ENCODE measurements at regions not wholly inside any gene's neighbourhood (a gene's known extent, or its start where the extent isn't known, plus 50 kb on each side); places are given as distances from the start of the nearest gene placed in this dataset.
A peak's percentile ranks its signal among the peaks of the same experiment; 100 is the strongest.

DNA sequence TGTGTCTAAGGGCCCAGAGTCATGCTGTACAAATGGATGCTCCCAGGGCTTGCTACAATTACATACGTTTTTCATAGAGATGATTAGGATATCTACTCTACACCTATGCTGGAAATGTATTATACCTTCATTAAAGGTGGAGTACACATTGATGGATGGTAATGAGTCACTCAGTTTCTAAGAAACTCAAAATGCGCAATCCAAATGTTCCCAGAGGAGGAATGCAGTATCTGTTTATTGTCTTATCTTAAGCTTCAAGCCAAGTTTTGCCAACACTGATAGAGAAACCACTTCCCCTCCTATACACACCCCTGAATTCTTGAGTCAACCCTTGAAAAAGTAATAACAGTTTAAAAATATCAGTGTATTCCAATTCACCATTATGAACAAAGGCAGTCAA lies 266.6 kb upstream of the FAR2 start:
- Histone ChIP-seq H3K27ac (no peak overlapping the region), H3K4me3 (no peak overlapping the region), H3K27me3 (no peaks in the 10 kb centered on the region), H3K36me3 (no peaks in the 10 kb centered on the region), H3K9me3 (replicated peaks) (no peaks in the 10 kb centered on the region), H3K4me1 (no peaks in the 10 kb centered on the region)
- DNase-seq: no peak

DNA sequence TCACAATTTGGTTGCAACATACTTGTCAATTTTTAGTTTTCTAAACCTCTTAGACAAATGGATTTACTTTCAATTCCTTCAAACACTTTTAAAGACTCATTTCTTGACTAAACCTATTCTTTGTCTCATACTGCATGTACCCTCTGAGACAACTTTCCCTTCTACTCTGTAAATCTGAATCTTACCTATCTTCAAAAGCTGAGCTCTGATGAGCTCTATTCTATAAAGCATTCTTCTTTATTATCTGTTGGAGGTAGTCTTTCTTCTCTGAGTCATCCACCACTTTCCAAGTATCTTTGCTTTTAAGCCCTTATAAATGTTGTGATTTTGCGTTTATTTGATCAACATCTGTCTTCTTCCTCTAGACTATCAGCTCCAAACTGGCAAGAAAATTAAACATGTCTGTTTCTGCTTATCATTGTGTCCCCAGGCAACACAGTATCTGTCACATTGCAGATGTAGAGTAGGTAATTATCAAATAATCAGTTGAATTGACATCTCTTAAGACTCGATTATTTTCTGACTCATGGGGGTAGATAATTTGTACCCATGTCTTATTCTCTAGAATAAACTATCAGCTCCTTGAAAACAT lies 265.6 kb upstream of the FAR2 start:
- H3K4me1 ChIP-seq: no peaks in the 10 kb centered on the region
- H3K9me3 ChIP-seq (replicated peaks): no peaks in the 10 kb centered on the region
- no peak overlapping the region for H3K4me3 ChIP-seq
- DNase-seq: no peak
- no peaks in the 10 kb centered on the region for H3K36me3 ChIP-seq
- no peak overlapping the region for H3K27ac ChIP-seq
- no peaks in the 10 kb centered on the region for H3K27me3 ChIP-seq

DNA sequence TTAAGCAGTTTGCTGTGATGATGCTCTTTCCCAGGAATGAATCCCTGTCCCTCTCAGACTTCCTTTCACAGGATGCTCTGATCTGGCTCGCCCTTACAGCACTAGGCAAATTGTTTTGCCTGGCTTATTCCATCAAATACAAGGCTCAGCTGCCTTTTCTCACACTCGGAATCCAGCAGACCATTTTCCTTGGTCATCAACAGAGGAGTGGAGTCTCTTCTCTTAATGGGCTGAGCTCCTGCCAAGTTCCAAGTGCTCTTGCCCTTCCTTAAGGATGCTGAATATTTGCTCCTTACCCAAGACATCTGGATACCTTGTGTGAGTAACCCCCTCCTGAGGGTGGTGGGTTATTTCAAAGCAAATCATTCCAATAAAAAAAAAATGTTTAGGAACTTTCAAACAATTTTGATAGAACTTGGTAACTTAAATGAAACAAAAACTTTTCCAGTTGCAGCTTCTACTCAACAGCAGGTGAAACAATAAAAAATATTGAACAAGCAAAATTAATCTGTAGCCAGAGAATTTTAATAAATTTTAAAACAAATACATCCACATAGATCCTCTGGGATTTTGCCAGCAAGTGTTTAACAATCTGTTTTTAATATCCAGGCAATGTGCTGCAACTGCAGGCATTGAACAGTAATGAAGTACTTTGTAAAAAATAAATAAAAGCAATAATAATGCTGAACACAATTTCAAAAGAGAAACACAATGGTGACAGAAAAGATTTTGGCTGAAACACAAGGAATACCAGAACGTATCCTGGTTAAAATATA lies 264.0 kb upstream of the FAR2 start:
- no peaks in the 10 kb centered on the region for H3K36me3 ChIP-seq
- H3K27ac ChIP-seq: no peak overlapping the region
- H3K4me1 ChIP-seq: no peaks in the 10 kb centered on the region
- no peak for DNase-seq
- no peak overlapping the region for H3K4me3 ChIP-seq
- H3K9me3 ChIP-seq (replicated peaks): no peaks in the 10 kb centered on the region
- H3K27me3 ChIP-seq: no peaks in the 10 kb centered on the region

DNA sequence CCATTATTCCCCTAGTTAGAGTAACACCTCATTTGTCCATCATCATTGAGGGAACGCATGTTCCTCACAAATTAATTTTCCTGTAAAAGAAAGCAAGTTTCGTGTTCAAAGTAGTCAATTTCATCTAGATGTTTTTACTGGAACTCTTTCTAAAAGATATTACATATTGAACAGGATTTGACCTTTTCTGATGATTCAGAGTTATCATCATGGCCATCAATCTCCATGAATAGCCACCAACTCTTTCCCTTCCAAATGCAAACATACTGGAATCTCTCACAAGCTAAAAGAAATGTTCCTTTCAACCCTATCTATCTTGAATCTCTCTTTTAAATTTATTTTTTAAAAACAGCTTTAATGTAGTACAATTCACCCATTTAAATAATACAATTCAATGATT lies 263.1 kb upstream of the FAR2 start:
- Histone ChIP-seq H3K27me3 (no peaks in the 10 kb centered on the region), H3K4me3 (no peak overlapping the region), H3K27ac (no peak overlapping the region), H3K36me3 (no peaks in the 10 kb centered on the region), H3K9me3 (replicated peaks) (no peaks in the 10 kb centered on the region), H3K4me1 (no peaks in the 10 kb centered on the region)
- DNase-seq: no peak

DNA sequence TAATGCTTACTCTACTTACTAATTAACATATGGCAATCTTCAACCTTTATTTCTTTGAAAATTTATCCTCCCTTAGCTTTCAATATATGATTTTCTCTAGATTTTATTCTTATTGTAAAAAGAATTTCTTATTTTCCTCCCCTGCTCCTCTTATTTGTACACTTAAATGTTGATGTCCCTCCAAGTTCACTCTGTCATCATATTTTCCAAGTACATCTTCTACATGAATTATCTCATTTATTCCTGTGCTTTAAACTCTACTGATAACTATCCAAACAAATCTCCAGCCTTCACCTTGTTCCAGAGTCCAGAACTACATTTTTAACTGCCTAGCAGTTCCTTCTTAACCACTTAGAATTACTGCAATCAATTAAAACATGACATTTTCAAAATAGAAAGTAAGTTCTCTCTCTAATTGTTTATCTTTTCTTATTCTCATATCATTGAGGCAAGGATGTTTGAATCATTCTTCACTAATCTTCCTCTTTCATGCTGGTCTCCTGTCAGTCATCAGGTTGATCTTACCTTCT lies 261.6 kb upstream of the FAR2 start:
- Histone ChIP-seq H3K27me3 (no peaks in the 10 kb centered on the region), H3K36me3 (no peaks in the 10 kb centered on the region), H3K9me3 (replicated peaks) (no peaks in the 10 kb centered on the region), H3K4me3 (no peak overlapping the region), H3K4me1 (no peaks in the 10 kb centered on the region), H3K27ac (no peak overlapping the region)
- no peak for DNase-seq

DNA sequence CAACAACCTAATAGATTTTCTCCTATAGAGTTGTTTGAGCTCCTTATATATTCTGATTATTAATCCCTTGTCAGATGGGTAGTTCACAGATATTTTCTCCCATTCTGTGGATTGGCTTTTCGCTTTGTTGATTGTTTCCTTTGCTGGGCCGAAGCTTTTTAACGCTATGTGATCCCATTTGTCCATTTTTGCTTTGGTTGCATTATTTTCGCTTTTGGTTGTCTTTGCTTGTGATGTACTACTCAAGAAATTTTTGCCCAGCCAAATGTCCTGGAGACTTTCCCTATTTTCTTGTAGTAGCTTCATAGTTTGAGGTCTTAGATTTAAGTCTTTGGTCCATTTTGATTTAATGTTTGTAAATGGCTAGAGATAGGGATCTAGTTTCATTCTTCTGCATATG lies 258.4 kb upstream of the FAR2 start:
- H3K4me3 ChIP-seq: no peak overlapping the region
- H3K36me3 ChIP-seq: no peaks in the 10 kb centered on the region
- no peak for DNase-seq
- H3K27ac ChIP-seq: no peak overlapping the region
- no peaks in the 10 kb centered on the region for H3K9me3 ChIP-seq (replicated peaks)
- no peaks in the 10 kb centered on the region for H3K27me3 ChIP-seq
- H3K4me1 ChIP-seq: no peaks in the 10 kb centered on the region

DNA sequence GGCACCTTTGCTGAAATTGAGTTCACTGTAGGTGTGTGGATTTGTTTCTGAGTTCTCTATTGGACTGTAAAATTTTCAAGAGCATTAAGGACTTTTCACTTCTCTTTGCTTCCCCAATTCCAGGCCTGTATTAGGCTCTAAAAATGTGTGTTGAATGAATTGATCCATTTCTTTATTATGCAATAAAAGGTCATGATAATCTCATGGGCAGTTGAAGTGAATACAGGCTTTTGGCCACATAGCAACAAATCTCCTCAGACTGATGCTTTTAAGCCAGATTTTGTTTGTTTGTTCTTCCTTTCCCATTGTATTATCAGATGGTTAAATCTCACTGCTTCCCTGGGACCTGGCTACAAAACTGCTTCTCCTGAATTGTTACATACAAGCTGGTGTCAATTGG lies 258.0 kb upstream of the FAR2 start:
- no peaks in the 10 kb centered on the region for H3K36me3 ChIP-seq
- H3K27ac ChIP-seq: no peak overlapping the region
- H3K4me3 ChIP-seq: no peak overlapping the region
- H3K27me3 ChIP-seq: no peaks in the 10 kb centered on the region
- H3K4me1 ChIP-seq: no peaks in the 10 kb centered on the region
- no peaks in the 10 kb centered on the region for H3K9me3 ChIP-seq (replicated peaks)
- DNase-seq: no peak

DNA sequence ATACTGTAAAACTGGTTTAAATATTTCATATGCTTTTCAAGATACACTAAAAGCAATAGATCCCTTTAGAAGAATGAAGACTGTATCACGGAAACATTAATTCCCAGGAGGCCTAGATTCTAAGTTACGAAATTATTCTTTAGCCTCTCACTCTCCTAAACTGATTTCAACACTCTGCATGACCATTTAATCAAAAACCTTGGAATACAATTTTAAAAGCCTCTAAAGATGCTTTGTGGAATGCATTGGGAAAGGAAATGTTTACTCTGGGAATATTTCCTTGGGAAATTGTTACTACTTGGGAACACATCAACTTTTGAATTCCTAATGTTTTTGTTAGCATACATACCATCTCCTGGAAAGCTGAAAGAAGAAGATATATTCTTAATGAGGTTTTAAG lies 255.7 kb upstream of the FAR2 start:
- Histone ChIP-seq H3K27me3 (no peaks in the 10 kb centered on the region), H3K9me3 (replicated peaks) (no peaks in the 10 kb centered on the region), H3K4me3 (no peak overlapping the region), H3K27ac (no peak overlapping the region), H3K4me1 (no peaks in the 10 kb centered on the region), H3K36me3 (no peaks in the 10 kb centered on the region)
- DNase-seq: no peak

DNA sequence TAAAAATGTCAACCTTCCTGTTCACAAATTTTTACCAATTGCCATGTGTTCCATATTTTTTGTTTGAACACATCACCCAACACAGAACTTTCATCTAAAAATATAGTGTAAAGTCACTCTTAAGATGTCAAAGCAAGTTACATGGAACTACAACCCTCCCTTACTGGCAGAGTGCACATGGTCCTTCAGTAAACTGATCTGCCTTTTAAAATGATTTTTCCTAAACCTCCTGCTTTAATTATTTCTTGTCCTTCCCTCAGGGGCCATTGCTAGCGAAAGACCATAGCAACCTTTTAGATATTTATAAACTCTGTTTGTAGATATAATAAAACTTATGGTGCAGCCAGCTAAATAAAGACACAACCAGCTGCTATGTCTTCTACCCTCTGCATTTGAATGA lies 255.2 kb upstream of the FAR2 start:
- no peak overlapping the region for H3K4me3 ChIP-seq
- H3K27ac ChIP-seq: no peak overlapping the region
- no peaks in the 10 kb centered on the region for H3K27me3 ChIP-seq
- H3K36me3 ChIP-seq: no peaks in the 10 kb centered on the region
- no peak for DNase-seq
- no peaks in the 10 kb centered on the region for H3K4me1 ChIP-seq
- no peaks in the 10 kb centered on the region for H3K9me3 ChIP-seq (replicated peaks)

DNA sequence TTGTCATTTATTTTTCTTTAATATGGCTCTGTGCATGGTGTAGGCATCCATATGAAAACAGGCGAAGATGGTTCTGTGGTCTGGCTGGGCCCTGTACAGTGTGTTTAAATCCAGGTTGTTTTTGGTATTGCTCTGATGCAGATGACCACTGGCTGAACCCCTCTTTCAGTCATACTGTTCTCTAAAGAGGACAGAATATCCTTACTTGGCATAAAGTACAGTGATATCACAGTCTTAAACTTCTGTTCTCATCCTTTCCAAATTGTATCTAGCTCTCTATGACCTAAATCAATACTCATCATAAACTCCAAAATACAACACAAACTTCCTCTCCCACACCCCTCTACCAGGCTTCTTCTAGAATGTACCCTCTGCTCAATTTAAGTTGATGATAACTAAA lies 252.7 kb upstream of the FAR2 start:
- Histone ChIP-seq H3K9me3 (replicated peaks) (no peaks in the 10 kb centered on the region), H3K4me1 (no peaks in the 10 kb centered on the region), H3K27ac (no peak overlapping the region)

DNA sequence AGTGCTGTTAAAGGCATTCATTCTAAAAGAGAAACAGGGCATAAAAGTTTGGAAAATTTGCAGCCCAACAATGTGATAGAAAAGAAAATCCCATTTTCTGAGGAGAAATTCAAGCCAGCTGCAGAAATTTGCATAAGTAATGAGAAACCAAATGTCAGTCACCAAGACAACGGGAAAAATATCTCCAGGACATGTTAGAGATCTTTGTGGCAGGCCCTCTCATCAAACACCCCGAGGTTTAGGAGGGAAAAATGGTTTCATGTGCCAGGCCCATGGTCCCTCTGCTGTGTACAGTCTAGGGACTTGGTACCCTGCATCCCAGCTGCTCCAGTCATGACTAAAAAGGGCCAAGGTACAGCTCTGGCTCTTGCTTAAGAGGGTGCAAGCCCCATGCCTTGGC lies 251.0 kb upstream of the FAR2 start:
- H3K27me3 ChIP-seq: no peaks in the 10 kb centered on the region
- no peaks in the 10 kb centered on the region for H3K36me3 ChIP-seq
- no peak for DNase-seq
- H3K4me3 ChIP-seq: no peak overlapping the region
- 0 out of 2 replicates have a peak, but pooled peaks cover 2% of the 10 kb centered on the region for H3K9me3 ChIP-seq (replicated peaks)
- H3K27ac ChIP-seq: no peak overlapping the region
- no peaks in the 10 kb centered on the region for H3K4me1 ChIP-seq

More for the DNA sequence above, 252.7 kb upstream of the FAR2 start:
- H3K4me3 ChIP-seq: no peak overlapping the region
- no peak for DNase-seq
- no peaks in the 10 kb centered on the region for H3K27me3 ChIP-seq
- H3K36me3 ChIP-seq: no peaks in the 10 kb centered on the region

DNA sequence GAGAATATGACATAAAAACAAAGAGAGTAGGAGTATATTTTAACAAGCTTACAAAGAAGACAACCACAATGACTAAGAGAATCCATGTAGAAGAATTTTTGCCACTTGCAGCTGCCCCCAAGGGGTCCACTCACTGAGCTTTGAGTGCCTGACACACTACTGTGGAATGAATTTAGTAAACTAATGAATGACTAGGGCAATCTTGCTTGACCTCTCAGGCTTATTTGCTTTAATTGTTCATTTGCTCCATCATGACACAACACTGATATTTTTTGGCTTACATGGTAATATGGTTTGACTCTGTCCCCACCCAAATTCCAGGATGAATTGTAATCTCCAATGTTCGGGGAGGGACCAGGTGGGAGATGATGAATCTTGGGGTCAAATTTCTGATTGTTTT lies 249.1 kb upstream of the FAR2 start:
- DNase-seq: peak in 1 of 2 experiments; percentile 21
- no peaks in the 10 kb centered on the region for H3K4me1 ChIP-seq
- no peaks in the 10 kb centered on the region for H3K36me3 ChIP-seq
- peak overlapping the region; percentile 35; the same call in 1 of the 2 replicates for H3K27ac ChIP-seq
- no peaks in the 10 kb centered on the region for H3K27me3 ChIP-seq
- H3K9me3 ChIP-seq (replicated peaks): 0 out of 2 replicates have a peak, but pooled peaks cover 2% of the 10 kb centered on the region
- H3K4me3 ChIP-seq: no peak overlapping the region

DNA sequence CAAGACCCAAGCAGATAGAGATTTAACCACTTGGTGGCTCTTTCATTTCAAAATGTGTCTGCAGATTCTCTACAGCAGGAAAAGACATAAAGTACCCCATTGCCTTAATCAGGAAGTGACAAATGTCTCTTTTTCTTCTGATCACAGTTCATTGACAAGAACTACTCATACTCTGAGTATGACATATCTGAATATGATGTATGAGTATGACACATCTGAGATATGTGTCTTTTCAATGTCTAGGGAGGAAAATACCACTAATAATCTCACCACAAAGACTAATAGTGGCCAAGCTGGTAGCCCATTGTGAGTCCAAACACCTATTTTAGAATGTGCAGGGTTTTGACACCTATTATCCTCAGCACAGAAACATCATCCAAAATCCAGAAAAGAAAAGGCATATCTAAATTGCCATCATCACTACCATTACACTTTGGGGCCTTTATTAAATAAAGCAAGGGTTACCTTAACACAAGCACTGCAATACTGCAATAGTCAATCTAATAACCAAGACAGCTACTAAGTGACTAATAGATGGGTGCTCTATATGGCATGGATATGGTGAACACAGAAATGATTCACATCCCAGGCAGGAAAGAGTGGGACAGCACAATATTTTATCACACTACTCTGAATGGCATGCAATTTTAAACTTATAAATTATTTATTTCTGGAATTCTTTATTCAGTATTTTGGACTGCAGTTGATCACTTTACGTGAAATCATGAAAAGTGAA lies 243.7 kb upstream of the FAR2 start:
- no peak overlapping the region for H3K27ac ChIP-seq
- no peaks in the 10 kb centered on the region for H3K4me1 ChIP-seq
- no peak overlapping the region for H3K4me3 ChIP-seq
- H3K9me3 ChIP-seq (replicated peaks): peaks cover 2% of the 10 kb centered on the region; the same call in 1 of the 2 replicates
- no peak for DNase-seq
- no peaks in the 10 kb centered on the region for H3K36me3 ChIP-seq
- H3K27me3 ChIP-seq: no peaks in the 10 kb centered on the region

DNA sequence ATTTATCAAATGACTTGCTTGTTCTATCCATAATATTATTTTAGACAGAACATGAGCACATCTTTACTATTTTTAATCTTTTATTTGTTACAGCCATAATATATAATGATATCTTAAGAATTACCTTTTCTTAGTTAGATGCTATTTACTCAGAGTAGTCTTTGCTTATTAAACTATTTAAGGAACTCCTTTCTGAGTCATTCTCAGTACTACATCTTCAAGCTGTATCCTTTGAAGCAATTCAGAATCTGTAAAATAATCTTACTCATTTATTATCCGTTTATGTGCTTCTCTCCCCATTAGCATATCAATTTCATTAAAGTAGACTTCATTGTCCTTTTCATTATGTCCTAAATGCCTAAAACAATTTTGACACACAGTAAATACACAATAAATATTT lies 240.4 kb upstream of the FAR2 start:
- H3K9me3 ChIP-seq (replicated peaks): peaks cover 4% of the 10 kb centered on the region
- H3K4me1 ChIP-seq: no peaks in the 10 kb centered on the region
- H3K4me3 ChIP-seq: no peak overlapping the region
- H3K27me3 ChIP-seq: no peaks in the 10 kb centered on the region
- no peaks in the 10 kb centered on the region for H3K36me3 ChIP-seq
- no peak overlapping the region for H3K27ac ChIP-seq
- no peak for DNase-seq

DNA sequence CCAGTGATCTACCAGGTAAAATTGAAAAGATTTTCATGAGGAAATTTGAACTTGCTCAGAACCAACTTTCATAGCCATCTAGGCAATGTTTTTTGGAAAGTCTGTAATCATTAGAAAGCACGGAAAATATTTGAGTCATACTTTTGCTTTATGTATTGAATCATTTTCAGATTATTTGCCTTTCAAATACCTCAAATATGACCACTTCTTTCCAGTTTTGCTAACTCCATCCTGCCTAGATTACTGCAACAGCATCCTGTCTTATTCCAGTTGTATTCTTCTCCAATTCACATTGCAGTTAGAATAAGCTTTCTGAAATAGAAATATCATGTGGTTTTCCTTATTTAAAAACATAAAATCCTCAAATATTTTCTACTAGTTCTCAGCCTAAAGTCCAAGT lies 239.8 kb upstream of the FAR2 start:
- Histone ChIP-seq H3K4me3 (no peak overlapping the region), H3K4me1 (no peaks in the 10 kb centered on the region), H3K27me3 (no peaks in the 10 kb centered on the region), H3K27ac (no peak overlapping the region), H3K9me3 (replicated peaks) (peaks cover 4% of the 10 kb centered on the region), H3K36me3 (no peaks in the 10 kb centered on the region)
- DNase-seq: no peak

Data from SJCRH30 (cell line).